ENCODE measurements at regions not wholly inside any gene's neighbourhood (a gene's known extent, or its start where the extent isn't known, plus 50 kb on each side); places are given as distances from the start of the nearest gene placed in this dataset.

DNA sequence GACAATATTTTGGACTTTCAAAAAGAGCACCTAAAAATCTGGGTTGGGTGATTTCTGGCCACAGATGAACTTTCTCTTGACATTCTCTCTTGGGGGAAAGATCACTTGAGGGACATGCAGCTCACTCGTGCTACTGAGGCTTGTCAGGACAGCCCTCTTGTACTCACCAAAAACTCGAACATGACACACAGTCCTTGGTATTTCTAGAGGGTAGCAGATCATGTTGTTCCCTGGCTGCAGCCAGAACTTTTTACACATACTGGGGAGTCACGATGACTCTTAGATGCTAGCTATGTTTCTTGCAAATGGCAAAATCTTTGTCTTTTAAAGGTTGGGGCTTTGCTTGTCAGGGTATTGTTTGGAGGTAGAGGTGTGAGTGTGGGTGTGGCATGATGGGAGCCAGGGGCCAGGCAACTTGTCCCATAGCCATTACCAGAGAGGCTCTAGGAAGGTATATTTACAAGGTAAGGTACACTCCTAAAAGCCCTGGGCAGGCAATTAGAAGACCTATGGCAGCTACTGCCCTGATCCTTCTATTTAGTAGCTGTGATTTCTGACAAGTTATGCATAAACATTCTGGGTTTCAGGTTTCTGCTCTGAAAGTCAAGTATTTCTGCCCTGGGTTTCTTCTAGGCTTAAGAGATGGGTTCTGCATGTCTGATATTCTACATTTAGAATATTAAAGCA is 241.7 kb upstream of the TLL1 start:
- TF ChIP-seq, protein P1, sequence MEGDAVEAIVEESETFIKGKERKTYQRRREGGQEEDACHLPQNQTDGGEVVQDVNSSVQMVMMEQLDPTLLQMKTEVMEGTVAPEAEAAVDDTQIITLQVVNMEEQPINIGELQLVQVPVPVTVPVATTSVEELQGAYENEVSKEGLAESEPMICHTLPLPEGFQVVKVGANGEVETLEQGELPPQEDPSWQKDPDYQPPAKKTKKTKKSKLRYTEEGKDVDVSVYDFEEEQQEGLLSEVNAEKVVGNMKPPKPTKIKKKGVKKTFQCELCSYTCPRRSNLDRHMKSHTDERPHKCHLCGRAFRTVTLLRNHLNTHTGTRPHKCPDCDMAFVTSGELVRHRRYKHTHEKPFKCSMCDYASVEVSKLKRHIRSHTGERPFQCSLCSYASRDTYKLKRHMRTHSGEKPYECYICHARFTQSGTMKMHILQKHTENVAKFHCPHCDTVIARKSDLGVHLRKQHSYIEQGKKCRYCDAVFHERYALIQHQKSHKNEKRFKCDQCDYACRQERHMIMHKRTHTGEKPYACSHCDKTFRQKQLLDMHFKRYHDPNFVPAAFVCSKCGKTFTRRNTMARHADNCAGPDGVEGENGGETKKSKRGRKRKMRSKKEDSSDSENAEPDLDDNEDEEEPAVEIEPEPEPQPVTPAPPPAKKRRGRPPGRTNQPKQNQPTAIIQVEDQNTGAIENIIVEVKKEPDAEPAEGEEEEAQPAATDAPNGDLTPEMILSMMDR (conservative IDR thresholded peaks at IDR 0.05 in 1 of 2, IDR thresholded peaks at IDR 0.05 in 1 of 2; ENCODE audit: low read depth in 1 of 2, low read length in 2 of 2), result no peak
- TF ChIP-seq EZH2 (IDR thresholded peaks at IDR 0.05; ENCODE audit: low read length, missing control alignments), result no peak

Measured in fibroblast of lung (primary cell).